HG02938 (cell line): ENCODE measurements at regions not wholly inside any gene's neighbourhood (a gene's known extent, or its start where the extent isn't known, plus 50 kb on each side); places are given as distances from the start of the nearest gene placed in this dataset.

Source experiments
- ATAC-seq: cut with Tn5 transposase; IDR thresholded peaks from one replicate; pipeline ENCODE4 v1.9.1; 2021; ENCODE audit warnings: mild to moderate bottlenecking, moderate library complexity; ENCODE audit not compliant: unreplicated experiment

DNA sequence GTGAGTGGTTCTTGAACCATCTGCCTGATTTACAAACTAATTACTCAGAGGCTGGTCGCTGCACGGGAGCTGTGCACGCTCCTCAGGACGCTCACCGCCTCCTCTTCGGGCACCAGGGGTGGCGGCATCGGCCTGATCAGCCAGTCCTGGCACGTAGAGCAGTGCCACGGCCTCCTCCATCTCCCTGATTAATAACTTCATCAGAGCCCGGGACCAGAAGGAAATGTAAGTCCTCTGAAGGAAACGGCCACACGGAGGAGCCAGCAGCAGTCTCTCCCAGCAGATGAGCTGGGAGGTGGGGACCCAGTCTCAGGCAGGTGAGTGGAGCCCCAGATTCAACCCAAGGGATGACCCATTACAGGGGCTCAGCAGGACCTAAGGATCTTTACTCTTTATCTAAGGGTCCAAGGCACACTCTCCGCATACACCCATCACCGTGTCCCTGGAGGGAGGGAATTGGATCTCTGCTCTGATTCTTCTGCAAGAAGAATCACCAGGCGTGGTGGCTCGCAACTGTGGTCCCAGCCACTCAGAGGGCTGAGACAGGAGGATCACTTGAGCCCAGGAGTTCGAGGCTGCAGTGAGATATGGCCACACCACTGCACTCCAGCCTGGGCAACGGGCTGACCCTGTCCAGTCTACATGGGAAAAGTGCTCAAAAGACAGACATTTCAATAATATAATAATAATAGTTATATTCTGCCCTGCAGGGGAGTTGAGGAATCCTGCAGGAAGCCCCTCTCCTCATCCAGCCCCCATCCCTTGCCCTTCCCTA lies 366.5 kb downstream of the SEC14L1 start:
- ATAC-seq = no peak

DNA sequence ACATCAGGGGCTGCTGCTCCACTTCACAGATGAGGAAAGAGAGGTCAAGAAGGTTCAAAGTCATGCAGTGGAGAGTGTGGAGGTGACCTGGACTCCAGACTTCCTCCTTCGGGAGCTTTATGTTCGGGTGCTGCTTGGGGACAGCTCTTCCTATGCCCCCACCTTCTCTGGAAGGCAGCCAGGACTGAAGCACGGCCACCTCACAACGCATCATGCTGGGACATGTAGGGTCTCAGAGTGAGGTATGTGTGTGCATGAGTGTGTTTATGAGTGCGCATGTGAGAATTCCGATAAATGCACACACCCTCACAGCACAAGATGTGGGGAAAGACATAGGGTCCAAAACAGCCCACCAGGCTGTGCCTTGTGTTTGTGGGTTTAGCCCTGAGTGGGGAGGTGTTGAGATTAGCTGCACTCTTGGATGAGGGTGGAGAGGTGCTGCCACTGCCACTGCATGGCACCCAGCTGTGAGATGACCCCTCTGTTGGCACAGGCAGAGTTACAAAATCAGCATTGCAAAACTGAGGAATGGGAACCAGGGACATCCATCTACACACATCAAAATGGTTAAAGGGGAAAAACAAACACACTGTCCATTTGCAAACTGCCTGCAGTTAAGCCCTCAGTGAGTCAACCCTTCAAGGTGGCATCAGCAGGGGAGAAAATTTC lies 367.4 kb downstream of the SEC14L1 start:
- ATAC-seq = no peak

DNA sequence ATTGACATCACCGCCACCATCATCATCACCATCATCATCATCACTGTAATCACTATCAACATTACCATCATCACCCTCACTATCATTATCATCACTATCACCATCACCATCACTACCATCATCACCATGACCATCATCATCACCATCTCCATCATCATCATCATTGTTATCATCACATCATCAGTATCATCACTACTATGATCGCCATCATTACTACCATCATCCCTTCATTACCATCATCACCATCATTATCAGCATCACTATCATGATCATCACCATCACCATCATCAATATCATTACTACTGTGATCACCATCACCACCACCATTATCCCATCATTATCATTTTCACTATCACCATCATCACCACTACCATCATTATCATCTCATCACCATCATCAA lies 368.3 kb downstream of the SEC14L1 start:
- no peak for ATAC-seq

DNA sequence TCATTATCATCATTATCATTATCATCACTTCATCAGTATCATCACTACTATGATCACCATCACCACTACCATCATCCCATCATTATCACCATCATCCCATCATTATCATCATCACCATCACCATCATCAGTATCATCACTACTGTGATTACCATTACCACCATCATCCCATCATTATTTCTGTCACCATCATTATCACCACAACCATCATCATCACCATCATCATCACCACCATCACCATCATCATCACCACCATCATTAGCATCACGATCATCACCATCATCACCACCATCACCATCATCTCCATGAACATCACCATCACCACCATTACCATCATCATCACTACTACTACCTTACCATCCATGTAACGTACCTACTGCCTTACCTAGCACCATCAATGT lies 368.8 kb downstream of the SEC14L1 start:
- no peak for ATAC-seq

DNA sequence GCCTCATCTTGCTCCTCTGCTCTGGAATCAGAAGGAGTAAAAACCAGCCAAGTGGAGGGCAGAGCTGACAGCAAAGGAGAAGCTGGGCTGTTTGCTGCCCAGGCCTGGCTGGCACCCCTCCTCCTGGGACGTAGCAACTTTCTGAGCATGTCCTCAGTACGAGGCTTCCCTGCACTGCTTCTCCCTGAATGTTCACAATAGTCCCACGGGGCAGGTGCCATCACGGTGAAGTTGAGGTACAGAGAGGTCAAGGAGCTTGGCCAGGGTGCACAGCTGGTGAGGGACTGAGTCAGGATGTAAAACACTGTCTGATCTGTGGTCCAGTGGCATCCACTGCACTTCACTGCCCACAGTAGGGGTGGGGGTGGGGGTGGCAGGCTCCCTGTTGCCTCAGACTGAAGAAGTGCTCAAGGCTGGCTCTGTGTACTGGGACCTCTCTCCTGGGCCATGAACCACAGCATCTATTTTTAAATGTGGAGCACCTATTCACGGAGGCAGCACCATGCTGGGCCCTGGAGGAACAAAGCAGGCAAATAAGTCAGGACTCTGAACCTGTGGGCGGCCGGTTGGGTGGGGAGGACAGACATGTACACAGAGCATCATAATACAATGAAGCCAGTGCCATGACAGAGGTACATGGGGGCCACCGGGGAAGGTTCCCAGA lies 369.5 kb downstream of the SEC14L1 start:
- no peak for ATAC-seq

DNA sequence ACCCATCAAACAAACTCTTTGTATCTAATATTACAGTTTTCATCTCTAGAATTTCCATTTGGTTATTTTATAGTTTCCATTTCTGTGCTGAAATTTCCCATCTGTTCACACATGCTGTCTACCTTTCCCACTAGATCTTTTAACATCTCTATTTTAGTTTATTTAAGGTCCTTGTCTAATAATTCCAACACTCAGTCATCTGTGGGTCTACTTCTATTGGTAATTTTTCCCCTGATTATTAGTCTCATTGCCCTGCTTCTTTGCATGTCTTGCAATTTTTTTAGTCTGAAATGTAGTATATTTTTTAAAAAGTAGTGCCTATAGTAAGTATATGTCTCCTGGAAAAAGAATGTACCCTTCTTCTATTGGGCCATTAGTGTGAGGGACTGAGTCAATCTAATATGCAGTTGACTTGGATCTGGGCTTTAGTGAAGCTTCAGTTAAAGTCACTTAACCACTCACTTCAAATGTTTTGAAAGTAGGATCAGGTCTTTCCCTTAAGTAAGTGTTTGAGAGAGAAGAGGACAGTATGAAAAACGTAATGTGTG lies 370.8 kb downstream of the SEC14L1 start:
- ATAC-seq = no peak

DNA sequence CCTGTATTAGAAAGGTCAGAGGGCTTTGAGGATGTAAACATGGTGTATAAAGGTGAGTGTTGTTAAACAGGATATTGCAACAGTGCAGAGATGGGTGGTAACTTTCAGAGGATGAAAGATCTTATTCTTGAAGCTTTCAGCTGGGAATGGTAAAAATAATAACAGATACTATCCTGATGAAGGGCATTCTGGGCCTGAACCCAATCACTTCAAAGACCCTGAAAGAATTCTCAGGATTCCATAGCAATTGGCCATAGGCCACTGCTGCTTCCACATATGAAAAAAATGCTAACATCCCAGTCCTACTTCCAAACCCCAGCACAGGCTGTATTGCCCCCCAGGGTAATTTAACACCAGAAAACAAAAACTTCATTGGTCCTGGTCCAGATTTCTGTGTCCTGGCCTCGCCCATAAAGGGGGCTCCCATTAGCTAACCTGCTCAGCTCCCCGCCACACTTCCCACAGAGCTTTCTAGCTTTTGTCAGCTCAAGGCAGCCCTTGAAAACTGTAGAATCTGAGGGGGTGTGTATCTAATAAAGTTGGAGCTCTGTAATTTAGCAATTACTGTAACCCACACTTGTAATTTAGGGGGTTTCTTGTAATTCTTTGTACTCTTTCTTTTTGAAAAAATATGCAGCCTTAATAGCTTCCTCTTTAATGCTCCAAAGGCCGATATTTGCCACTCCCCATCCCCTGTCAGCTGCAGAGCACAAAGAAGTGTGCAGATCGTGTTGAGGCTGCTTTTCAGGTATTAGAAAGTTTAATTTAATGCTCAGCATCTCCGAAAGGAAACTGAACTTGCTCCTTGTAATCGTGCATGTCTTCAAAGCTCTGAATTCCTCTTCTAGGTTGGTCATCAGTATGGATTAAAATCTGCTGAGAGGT lies 371.5 kb downstream of the SEC14L1 start:
- no peak for ATAC-seq

DNA sequence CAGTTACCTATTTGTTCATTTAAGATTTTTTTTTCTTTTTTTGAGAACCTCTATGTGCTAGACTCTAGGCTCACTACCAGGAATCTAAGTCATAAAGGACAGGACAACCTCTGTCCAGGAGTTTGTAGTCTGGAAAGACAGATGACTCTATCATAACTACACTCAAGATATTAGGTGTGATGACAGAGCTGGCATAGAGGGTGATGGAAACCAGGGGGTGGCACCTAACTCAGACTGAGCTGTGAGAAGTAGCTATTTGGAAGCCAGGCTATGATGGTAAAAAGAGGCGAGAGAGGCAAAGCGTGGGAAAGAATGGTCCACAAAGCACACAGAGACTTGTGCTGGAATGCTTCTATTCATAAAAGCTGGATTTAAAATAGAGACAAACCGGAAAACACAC lies 372.3 kb downstream of the SEC14L1 start:
- ATAC-seq = no peak

DNA sequence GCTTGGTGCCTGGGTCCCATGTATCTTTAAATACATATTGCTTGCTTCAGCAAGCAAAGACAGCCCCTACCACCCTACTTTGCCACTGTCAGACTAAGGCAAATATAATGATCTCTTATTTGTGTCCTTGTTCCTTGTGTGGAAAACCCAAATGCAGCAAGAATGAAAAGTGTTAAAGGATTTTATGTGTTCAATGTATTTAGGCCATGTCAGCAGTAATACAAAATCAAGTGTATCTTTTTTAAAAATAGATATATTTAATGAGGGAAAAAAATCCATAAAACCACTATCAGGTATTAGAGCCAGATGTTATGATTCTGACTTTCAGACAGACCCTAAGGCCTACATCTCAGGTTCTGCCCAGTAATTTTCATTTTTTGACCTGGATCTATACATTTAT lies 374.5 kb downstream of the SEC14L1 start:
- ATAC-seq = no peak

DNA sequence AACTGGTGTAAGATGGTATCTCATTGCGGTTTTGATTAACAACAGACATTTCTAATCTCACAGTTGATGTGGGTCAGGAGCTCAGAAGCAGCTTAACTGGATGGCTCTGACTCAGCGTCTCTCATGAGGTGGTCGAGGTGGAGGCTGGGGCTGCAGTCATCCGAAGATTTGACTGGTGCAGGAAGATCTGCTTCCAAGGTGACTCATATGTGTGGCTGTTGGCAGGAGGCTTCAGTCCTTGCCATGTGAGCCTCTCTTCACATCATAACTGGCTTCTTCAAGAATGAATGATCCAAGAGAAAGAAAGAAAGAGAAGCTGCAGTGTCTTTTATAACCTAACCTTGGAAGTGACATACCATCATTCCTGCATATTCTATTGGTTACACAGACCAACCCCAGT lies 376.1 kb downstream of the SEC14L1 start:
- ATAC-seq = no peak

DNA sequence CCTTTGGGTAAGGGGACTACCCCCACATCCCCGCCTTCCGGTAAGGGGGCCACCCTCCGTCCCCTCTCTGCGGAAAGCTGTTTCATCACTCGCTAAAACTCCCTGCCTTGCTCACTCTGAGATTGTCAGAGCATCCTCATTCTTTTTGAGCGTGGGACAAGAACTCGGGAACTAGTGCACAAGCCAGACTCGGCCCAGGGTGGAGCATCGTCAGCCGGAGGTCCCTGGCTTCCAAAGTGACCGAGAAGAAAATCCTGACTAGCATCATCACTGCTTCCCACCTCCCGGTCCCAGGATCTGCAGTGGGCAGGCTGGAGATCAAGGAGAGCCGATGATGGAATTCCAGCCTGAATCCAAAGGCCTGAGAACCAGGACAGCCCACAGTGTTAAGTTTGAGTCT lies 380.3 kb downstream of the SEC14L1 start:
- ATAC-seq = no peak

DNA sequence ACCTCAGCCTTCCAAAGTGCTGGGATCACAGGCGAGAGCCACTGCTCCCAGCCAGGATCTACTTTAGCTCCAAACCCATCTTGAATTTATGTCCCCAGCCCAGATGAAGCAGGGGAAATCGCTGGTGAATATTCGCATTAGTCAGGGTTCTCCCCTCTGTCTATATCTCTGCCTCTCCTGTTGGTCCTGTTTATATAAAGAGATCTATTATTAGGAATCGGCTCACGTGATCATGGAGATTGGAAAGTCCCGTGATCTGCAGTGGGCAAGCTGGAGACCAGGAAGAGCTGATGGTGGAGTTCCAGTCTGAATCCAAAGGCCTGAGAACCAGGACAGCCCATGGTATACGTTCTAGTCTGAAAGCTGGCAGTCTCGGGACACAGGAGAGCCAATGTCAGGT lies 382.8 kb downstream of the SEC14L1 start:
- no peak for ATAC-seq

DNA sequence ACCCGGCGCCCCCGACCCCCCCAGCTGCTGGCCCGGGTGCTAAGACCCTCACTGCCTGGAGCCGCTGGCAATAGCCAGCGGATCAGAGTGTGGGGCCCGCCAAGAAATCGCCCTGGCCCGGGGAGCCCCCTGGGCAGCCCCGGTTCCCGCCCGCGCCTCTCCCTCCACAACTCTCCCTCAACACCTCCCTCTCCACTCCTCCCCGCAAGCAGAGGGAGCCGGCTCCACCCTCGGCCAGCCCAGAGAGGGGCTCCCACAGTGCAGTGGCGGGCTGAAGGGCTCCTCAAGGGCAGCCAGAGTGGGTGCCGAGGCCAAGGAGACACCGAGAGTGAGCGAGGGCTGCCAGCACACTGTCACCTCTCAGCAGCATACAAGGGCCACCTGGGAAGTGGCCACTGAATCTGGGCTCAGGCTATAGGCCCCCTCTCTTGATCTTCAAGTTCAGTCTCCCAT lies 385.5 kb downstream of the SEC14L1 start:
- ATAC-seq = no peak

DNA sequence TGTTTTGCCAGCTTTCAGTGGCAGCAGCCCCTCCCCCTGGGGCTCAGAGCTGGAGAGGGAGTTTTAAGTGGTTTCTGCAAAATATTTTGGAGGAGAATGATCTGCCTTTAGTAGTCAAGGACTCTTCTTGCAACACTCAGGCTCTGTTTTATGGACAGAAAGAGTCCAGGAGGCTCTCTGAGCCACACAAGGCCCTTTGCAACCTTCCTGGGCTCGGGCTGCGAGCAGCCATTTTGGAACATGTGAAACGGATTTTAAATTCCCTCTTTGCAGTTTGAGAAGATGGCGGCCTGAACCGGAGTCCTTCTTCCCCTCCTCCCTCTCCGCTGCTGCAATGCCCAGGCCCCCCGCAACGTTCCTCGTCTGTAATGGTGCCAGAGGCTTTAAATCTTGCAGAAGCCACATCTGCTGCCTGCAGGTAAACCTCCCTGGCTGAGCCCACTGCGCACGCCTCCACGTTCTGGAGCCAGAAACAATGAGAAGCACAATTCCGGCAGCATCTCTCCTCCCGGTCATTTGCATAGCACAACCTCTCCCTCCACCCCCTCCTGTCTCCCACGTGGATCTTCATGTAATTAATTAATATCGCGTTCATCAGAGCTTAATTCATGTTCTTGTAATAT lies 386.1 kb downstream of the SEC14L1 start:
- no peak for ATAC-seq

DNA sequence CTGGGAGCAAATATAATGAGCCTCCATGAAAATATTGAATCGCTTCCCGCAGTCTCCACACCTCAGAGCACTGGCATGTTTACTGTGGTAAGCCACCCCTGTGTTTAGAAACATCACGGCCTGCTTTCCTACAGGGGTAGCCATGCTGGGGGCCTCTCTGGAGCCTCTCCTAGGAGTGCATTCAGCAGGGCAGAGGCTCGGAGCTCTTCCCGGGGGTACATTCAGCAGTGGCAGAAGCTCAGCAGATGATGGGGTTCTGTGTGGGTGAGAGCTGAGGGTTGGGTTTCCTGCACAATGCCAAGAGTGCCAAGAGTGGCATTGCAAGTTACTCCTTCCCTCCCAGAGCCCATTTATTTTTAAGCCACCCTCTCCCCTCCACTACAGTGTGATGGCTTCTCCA lies 386.6 kb downstream of the SEC14L1 start:
- no peak for ATAC-seq

DNA sequence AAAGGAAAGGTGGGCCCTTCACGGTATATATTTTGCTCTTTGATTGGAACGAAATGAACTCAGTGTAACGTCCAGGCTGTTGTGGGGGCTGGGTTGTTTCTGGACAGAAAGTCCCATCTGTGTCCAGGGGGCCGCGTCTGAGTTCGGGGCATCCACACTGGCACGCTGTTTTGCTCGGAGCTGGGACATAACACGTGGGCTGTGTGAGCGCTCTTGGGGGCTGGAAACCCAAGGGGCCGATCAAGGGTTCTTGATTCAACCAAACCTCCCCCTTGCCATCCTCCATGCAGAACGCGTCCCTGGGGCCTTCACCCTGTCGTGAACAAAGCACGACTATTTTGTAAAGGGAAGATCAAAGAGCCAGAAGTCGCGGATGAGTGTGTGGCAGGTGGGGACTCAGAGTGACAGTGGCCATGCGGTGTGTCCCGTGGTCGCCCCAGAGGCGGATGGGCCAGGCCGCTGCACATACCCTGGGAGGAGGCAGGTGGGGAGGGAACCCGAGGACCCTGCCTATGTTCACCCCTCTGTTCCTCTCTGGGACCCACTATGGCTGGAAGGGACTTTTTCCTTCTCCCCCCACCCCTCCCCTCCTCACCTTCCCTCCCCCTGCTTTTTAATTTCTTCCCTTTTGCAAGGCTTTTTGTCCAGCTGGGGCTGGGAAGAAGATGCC lies 387.2 kb downstream of the SEC14L1 start:
- no peak for ATAC-seq

DNA sequence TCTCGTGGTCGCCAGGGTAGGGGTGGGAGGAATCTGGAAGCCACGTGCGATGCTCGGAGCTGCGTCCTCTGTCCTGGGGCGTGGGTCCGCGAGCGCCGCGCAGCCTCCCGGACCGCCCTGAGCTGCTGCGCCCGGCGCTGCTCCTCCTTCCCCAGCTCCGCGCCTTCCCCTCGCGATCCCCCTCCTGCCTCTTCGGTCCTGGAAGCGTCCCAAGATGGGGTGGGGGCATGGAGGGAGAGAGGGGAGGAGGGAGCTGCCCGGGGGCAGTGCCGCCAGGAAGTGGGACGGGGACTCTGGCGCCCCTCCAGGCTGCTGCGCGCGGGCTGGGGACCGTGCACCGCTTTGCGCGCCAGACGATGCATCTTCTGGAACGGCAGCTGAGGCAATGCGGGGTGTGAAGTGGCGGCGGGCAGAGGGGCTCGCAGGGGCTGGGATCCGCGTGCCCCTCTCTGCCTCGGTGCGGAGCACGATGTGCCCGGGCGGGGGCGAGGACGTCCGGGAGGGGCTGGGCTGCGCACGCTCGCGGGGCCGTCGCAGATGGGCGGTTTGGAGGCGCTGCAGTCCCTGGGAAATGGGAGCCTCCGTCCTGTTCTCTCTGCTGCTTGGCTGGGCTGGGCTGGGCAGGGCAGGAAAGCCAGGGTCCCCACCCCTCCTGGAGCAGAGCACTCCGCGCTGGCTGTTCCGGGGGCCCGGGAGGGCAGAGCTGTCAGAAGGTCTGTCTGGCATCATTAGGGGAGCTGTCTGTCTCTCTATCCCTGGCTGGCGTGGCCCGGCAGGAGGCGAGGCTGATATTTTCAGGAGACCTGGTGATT lies 388.0 kb downstream of the SEC14L1 start:
- ATAC-seq = no peak

DNA sequence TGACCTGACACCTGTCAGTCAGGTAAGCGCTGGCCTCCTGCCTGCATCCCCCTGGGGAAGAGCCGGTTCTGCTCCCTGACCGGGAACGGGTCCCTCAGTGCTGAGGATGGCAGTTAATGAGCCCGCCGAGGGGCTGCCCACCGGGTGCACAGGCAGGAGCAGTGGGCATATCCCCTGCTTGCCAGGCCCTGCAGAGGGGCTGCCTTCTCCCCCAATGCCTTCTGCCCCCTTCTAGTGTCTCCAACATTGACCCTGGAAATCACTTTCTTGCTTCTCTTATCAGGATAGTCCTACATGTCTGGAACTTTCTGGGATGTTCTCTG lies 388.5 kb downstream of the SEC14L1 start:
- ATAC-seq = no peak

DNA sequence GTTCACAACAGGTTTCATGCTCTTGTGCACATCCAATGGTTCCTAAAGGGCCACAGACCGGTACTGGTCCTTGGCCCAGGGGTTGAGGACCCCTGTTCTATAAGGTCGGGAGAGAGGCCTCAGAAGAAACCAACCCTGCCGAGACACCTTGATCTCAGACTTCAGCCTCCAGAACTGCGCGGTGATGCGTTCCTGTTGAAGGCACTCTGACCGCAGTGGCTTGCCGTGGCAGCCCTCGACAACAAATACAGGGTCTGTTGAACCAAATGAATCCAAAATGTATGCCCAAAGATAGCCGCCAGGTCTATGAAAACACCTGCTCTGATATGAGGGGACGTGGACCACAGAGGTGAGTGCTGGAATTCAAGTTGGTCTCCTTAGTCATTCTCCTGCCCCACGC lies 389.8 kb downstream of the SEC14L1 start:
- ATAC-seq = no peak
